Ishikawa (cell line): ENCODE measurements at regions not wholly inside any gene's neighbourhood (a gene's known extent, or its start where the extent isn't known, plus 50 kb on each side); places are given as distances from the start of the nearest gene placed in this dataset.

Experiments used
- EGR1 ChIP-seq: IDR thresholded peaks from 2 replicates; pipeline ENCODE4 v1.6.1; 2012
- FOXM1 ChIP-seq: IDR thresholded peaks from 2 replicates; pipeline ENCODE4 v1.6.1; 2012; ENCODE audit warnings: low read depth, borderline replicate concordance
- MAX ChIP-seq: IDR thresholded peaks from 2 replicates; pipeline ENCODE4 v1.6.1; 2012
- RAD21 ChIP-seq: IDR thresholded peaks from 2 replicates; pipeline ENCODE4 v1.6.1; 2012; ENCODE audit warnings: low read depth
- TEAD4 ChIP-seq: IDR thresholded peaks from 2 replicates; pipeline ENCODE4 v1.6.1; 2012
- TF ChIP-seq, protein P1 (sequence below): IDR thresholded peaks from 2 replicates; pipeline ENCODE4 v1.6.1; 2012; ENCODE audit warnings: low read depth, mild to moderate bottlenecking

- TF ChIP-seq EGR1, result no peak
- TF ChIP-seq, protein P1, sequence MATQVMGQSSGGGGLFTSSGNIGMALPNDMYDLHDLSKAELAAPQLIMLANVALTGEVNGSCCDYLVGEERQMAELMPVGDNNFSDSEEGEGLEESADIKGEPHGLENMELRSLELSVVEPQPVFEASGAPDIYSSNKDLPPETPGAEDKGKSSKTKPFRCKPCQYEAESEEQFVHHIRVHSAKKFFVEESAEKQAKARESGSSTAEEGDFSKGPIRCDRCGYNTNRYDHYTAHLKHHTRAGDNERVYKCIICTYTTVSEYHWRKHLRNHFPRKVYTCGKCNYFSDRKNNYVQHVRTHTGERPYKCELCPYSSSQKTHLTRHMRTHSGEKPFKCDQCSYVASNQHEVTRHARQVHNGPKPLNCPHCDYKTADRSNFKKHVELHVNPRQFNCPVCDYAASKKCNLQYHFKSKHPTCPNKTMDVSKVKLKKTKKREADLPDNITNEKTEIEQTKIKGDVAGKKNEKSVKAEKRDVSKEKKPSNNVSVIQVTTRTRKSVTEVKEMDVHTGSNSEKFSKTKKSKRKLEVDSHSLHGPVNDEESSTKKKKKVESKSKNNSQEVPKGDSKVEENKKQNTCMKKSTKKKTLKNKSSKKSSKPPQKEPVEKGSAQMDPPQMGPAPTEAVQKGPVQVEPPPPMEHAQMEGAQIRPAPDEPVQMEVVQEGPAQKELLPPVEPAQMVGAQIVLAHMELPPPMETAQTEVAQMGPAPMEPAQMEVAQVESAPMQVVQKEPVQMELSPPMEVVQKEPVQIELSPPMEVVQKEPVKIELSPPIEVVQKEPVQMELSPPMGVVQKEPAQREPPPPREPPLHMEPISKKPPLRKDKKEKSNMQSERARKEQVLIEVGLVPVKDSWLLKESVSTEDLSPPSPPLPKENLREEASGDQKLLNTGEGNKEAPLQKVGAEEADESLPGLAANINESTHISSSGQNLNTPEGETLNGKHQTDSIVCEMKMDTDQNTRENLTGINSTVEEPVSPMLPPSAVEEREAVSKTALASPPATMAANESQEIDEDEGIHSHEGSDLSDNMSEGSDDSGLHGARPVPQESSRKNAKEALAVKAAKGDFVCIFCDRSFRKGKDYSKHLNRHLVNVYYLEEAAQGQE, result no peak
- no peak for TF ChIP-seq TEAD4
- no peak for TF ChIP-seq FOXM1
- no peak for TF ChIP-seq RAD21
- TF ChIP-seq MAX, result no peak
These were observed 182.9 kb upstream of the RORA start for GRCh38 chr15:61411902-61412510.
